CD14-positive monocyte (primary cell): ENCODE measurements at regions not wholly inside any gene's neighbourhood (a gene's known extent, or its start where the extent isn't known, plus 50 kb on each side); places are given as distances from the start of the nearest gene placed in this dataset.

Experiments
- DNase-seq, 3 donors: peaks; one replicate each; pipeline ENCODE4 v3.0.0-alpha.2; 2011 to 2022
- H2AFZ ChIP-seq: 2 replicates; pipeline ENCODE4 v1.6.0; 2012; ENCODE audit warnings: mild to moderate bottlenecking, low read depth, low read length, inconsistent platforms; ENCODE audit not compliant: insufficient read depth, poor library complexity, severe bottlenecking
- H3K27ac ChIP-seq, 2 donors: 1 replicate in 1 of 2; 2 replicates in 1 of 2; pipeline ENCODE4 v1.5.1; 2012 to 2013; ENCODE audit warnings: low read length in 2 of 2, control low read depth in 1 of 2, inconsistent platforms in 1 of 2, low read depth in 1 of 2, mild to moderate bottlenecking in 1 of 2
- H3K27me3 ChIP-seq, 2 donors: one replicate each; pipeline versions ENCODE4 v1.6.0 to v1.6.1; 2011 to 2013; ENCODE audit warnings: low read length in 2 of 2; ENCODE audit not compliant: control insufficient read depth in 2 of 2, insufficient read depth in 2 of 2
- H3K36me3 ChIP-seq, 2 donors: replicated peaks in 1 of 2; 1 replicate in 1 of 2; 2 replicates in 1 of 2; pipeline versions ENCODE4 v1.5.1 to v1.6.1; 2012 to 2013; ENCODE audit warnings: low read length in 2 of 2, control low read depth in 1 of 2, inconsistent platforms in 1 of 2, mild to moderate bottlenecking in 1 of 2; ENCODE audit not compliant: insufficient read depth in 2 of 2, control insufficient read depth in 1 of 2
- H3K4me1 ChIP-seq, 2 donors: 1 replicate in 1 of 2; 2 replicates in 1 of 2; pipeline versions ENCODE4 v1.5.1 to v1.6.1; 2012 to 2013; ENCODE audit warnings: low read length in 2 of 2, control low read depth in 1 of 2, inconsistent platforms in 1 of 2, mild to moderate bottlenecking in 1 of 2, moderate library complexity in 1 of 2; ENCODE audit not compliant: insufficient read depth in 2 of 2, control insufficient read depth in 1 of 2
- H3K4me2 ChIP-seq: replicated peaks from 2 replicates; pipeline ENCODE3; 2012; ENCODE audit warnings: low read length, moderate library complexity, mild to moderate bottlenecking; ENCODE audit not compliant: poor library complexity, severe bottlenecking; ENCODE audit errors: extremely low read depth
- H3K4me3 ChIP-seq, 3 experiments: fragments of 200-600 bp in 1 of 3; sonication (generic) in 1 of 3; replicated peaks in 1 of 3; 1 replicate in 2 of 3; 2 replicates in 1 of 3; pipeline ENCODE4 v1.5.1; 2011 to 2013; ENCODE audit warnings: low read length in 3 of 3, mild to moderate bottlenecking in 3 of 3, control low read depth in 2 of 3, low read depth in 2 of 3, inconsistent platforms in 1 of 3, moderate library complexity in 1 of 3
- H3K79me2 ChIP-seq: 2 replicates; pipeline ENCODE4 v1.6.0; 2012; ENCODE audit warnings: mild to moderate bottlenecking, control low read depth, inconsistent platforms, low read length, moderate library complexity; ENCODE audit not compliant: insufficient read depth
- H3K9ac ChIP-seq: 2 replicates; pipeline ENCODE4 v1.6.0; 2017; ENCODE audit warnings: low read length, mild to moderate bottlenecking; ENCODE audit not compliant: insufficient read depth, poor library complexity, severe bottlenecking
- H3K9me3 ChIP-seq, 2 donors: replicated peaks in 1 of 2; 1 replicate in 1 of 2; 2 replicates in 1 of 2; pipeline versions ENCODE4 v1.5.1 to v1.6.1; 2012 to 2013; ENCODE audit warnings: low read length in 2 of 2, control low read depth in 1 of 2; ENCODE audit not compliant: control insufficient read depth in 1 of 2, insufficient read depth in 1 of 2
- H4K20me1 ChIP-seq: 2 replicates; pipeline ENCODE4 v1.6.0; 2012; ENCODE audit warnings: mild to moderate bottlenecking, low read length, control low read depth, moderate library complexity; ENCODE audit not compliant: insufficient read depth
- H3K27ac Mint-ChIP-seq, 7 donors: one replicate each; pipeline ENCODE4 v1.8.0; 2020; ENCODE audit warnings: mild to moderate bottlenecking in 7 of 7, mixed read lengths in 7 of 7, moderate library complexity in 6 of 7, inconsistent platforms in 2 of 7
- H3K27me3 Mint-ChIP-seq, 3 donors: one replicate each; pipeline ENCODE4 v1.8.0; 2021 to 2022; ENCODE audit warnings: low read depth in 3 of 3, mild to moderate bottlenecking in 3 of 3, mixed read lengths in 3 of 3, moderate library complexity in 3 of 3, inconsistent platforms in 1 of 3
- H3K36me3 Mint-ChIP-seq, 2 donors: one replicate each; pipeline ENCODE4 v1.8.0; 2020; ENCODE audit warnings: mixed read lengths in 2 of 2, inconsistent platforms in 1 of 2, mild to moderate bottlenecking in 1 of 2
- H3K4me1 Mint-ChIP-seq: one replicate; pipeline ENCODE4 v1.8.0; 2020; ENCODE audit warnings: mild to moderate bottlenecking, mixed read lengths
- H3K4me3 Mint-ChIP-seq, 2 donors: one replicate each; pipeline ENCODE4 v1.8.0; 2020; ENCODE audit warnings: mild to moderate bottlenecking in 2 of 2, mixed read lengths in 2 of 2, moderate library complexity in 1 of 2
- H3K9me3 Mint-ChIP-seq, 7 donors: one replicate each; pipeline ENCODE4 v1.8.0; 2020 to 2022; ENCODE audit warnings: mixed read lengths in 7 of 7, mild to moderate bottlenecking in 6 of 7, moderate library complexity in 6 of 7, inconsistent platforms in 2 of 7
- WGBS: methylation state at CpG from one replicate; pipeline ENCODE4 v1.1.5; 2013; ENCODE audit warnings: missing lambda C conversion rate; ENCODE audit not compliant: insufficient coverage; 5-methylcytosine and 5-hydroxymethylcytosine counted together
- intact Hi-C, 2 donors: fragments of 100-400 bp; cut with micrococcal nuclease; formaldehyde crosslinking; loops; one replicate each; pipeline versions ENCODE4 v1.15.0 to v1.15.1; 2023
- TF ChIP-seq, protein P1 (sequence below): fragments of 200-600 bp; IDR thresholded peaks from one replicate; pipeline ENCODE4 v1.8.0; 2022; ENCODE audit warnings: antibody characterized with exemption, mild to moderate bottlenecking

DNA sequence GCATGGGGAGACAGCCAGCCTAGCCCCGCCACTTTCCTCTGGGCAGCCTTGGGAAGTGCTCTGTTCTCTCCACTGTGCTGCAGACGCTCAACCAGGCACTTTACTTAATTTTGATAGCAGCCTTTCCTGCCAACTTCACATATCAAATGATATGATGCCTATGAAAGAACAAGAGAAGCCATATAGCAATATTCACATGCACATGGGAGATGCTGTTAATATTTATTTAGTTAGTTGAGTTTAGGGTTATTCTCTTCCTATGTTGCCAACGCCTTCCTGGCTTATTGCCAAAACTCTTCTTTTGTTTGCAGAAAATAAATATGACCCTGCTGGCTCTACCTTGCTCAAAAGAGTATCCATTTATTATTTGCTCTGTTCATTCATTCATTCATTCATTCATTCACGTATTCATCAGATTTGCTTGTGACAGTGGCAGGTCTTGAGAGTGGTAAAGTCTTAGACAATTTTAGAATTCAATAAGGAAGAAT lies 99.3 kb downstream of the GATA6 start:
- H3K9ac ChIP-seq: no peak overlapping the region
- no peaks in the 10 kb centered on the region for H3K79me2 ChIP-seq
- peaks cover 0 to 2% of the 10 kb centered on the region in 2 donors for H3K27me3 ChIP-seq
- no peaks in the 10 kb centered on the region for H3K4me1 ChIP-seq
- peaks cover 0 to 5% (median 2%) of the 10 kb centered on the region in 7 donors for H3K9me3 Mint-ChIP-seq
- intact Hi-C loops: no loop called here
- no peak overlapping the region for H3K4me3 Mint-ChIP-seq
- H3K4me2 ChIP-seq: no peak overlapping the region
- TF ChIP-seq, protein P1, sequence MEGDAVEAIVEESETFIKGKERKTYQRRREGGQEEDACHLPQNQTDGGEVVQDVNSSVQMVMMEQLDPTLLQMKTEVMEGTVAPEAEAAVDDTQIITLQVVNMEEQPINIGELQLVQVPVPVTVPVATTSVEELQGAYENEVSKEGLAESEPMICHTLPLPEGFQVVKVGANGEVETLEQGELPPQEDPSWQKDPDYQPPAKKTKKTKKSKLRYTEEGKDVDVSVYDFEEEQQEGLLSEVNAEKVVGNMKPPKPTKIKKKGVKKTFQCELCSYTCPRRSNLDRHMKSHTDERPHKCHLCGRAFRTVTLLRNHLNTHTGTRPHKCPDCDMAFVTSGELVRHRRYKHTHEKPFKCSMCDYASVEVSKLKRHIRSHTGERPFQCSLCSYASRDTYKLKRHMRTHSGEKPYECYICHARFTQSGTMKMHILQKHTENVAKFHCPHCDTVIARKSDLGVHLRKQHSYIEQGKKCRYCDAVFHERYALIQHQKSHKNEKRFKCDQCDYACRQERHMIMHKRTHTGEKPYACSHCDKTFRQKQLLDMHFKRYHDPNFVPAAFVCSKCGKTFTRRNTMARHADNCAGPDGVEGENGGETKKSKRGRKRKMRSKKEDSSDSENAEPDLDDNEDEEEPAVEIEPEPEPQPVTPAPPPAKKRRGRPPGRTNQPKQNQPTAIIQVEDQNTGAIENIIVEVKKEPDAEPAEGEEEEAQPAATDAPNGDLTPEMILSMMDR: no peak
- no peaks in the 10 kb centered on the region for H3K36me3 Mint-ChIP-seq
- no peaks in the 10 kb centered on the region for H3K4me1 Mint-ChIP-seq
- no peak overlapping the region for H3K27ac Mint-ChIP-seq
- no peak overlapping the region for H3K27ac ChIP-seq
- no peak for DNase-seq
- H3K4me3 ChIP-seq: no peak overlapping the region
- no peaks in the 10 kb centered on the region for H3K9me3 ChIP-seq
- WGBS: 100% methylated on average over 1 of the region's 4 CpGs
- H4K20me1 ChIP-seq: no peaks in the 10 kb centered on the region
- H3K27me3 Mint-ChIP-seq: peaks cover 2 to 12% (median 6%) of the 10 kb centered on the region in 3 donors
- H2AFZ ChIP-seq: no peak overlapping the region
- no peaks in the 10 kb centered on the region for H3K36me3 ChIP-seq

DNA sequence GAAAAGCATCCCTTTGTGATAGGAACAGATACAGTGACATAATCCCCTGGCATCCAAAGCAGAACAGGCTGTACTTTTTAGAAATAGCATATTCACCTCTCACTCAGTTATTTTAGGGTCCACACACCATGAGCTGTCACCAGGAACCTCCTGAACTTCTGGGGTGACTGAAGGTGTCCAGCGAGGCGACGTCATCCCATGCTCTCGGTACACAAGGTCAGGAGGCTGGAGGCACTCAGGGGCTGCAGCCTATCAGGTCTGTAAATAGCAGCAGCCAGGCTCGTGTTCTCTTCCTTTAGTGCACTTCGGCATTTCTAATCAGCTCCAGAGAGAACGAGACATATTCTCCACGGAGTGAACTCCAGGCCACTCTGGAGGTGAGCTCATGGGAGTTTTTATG lies 98.3 kb downstream of the GATA6 start:
- TF ChIP-seq, protein P1: no peak
- Mint-ChIP-seq H3K4me3 (no peak overlapping the region), H3K27me3 (peaks cover 2 to 12% (median 6%) of the 10 kb centered on the region in 3 donors), H3K9me3 (peaks cover 0 to 4% (median 2%) of the 10 kb centered on the region in 7 donors), H3K4me1 (no peaks in the 10 kb centered on the region), H3K36me3 (no peaks in the 10 kb centered on the region), H3K27ac (no peak overlapping the region)
- Histone ChIP-seq H3K9ac (no peak overlapping the region), H3K27ac (no peak overlapping the region), H3K4me2 (no peak overlapping the region), H3K9me3 (no peaks in the 10 kb centered on the region), H2AFZ (no peak overlapping the region), H3K79me2 (no peaks in the 10 kb centered on the region), H4K20me1 (no peaks in the 10 kb centered on the region), H3K36me3 (no peaks in the 10 kb centered on the region), H3K27me3 (peaks cover 0 to 2% of the 10 kb centered on the region in 2 donors), H3K4me3 (no peak overlapping the region), H3K4me1 (no peaks in the 10 kb centered on the region)
- DNase-seq: no peak
- WGBS: 78% methylated on average over 7 of the region's 8 CpGs
- intact Hi-C loops: no loop called here
